H9 (cell line): ENCODE measurements at regions not wholly inside any gene's neighbourhood (a gene's known extent, or its start where the extent isn't known, plus 50 kb on each side); places are given as distances from the start of the nearest gene placed in this dataset.

Experiments used
- DNase-seq: peaks from one replicate; pipeline ENCODE4 v3.0.0-alpha.2; 2017
- H2AFZ ChIP-seq: one replicate; pipeline ENCODE4 v1.6.1; 2013; ENCODE audit warnings: mild to moderate bottlenecking, low read length, control low read depth, moderate library complexity
- H2AK5ac ChIP-seq: 2 replicates; pipeline ENCODE4 v1.6.1; 2013; ENCODE audit warnings: low read length, control low read depth, mixed read lengths; ENCODE audit not compliant: insufficient read length
- H2BK120ac ChIP-seq: one replicate; pipeline ENCODE4 v1.6.1; 2013; ENCODE audit warnings: low read depth, mild to moderate bottlenecking, low read length, control low read depth, inconsistent platforms; ENCODE audit not compliant: poor library complexity, severe bottlenecking
- H2BK12ac ChIP-seq: 2 replicates; pipeline ENCODE4 v1.6.1; 2013; ENCODE audit warnings: low read length, control low read depth, mixed read lengths, low read depth; ENCODE audit not compliant: insufficient read length
- H2BK15ac ChIP-seq: 2 replicates; pipeline ENCODE4 v1.6.1; 2013; ENCODE audit warnings: low read depth, low read length, control low read depth
- H2BK20ac ChIP-seq: one replicate; pipeline ENCODE4 v1.6.1; 2013; ENCODE audit warnings: low read depth, mild to moderate bottlenecking, low read length, control low read depth, inconsistent platforms; ENCODE audit not compliant: poor library complexity, severe bottlenecking
- H2BK5ac ChIP-seq: 2 replicates; pipeline ENCODE4 v1.6.1; 2013; ENCODE audit warnings: low read length, control low read depth, mixed read lengths; ENCODE audit not compliant: insufficient read length
- H3K14ac ChIP-seq: 2 replicates; pipeline ENCODE4 v1.6.1; 2013; ENCODE audit warnings: low read length, control low read depth; ENCODE audit not compliant: insufficient read depth
- H3K18ac ChIP-seq: 2 replicates; pipeline ENCODE4 v1.6.1; 2013; ENCODE audit warnings: low read depth, mild to moderate bottlenecking, mixed read lengths, low read length, control low read depth; ENCODE audit not compliant: insufficient read length
- H3K23ac ChIP-seq: 2 replicates; pipeline ENCODE4 v1.6.1; 2013; ENCODE audit warnings: low read length, control low read depth, mixed read lengths, low read depth; ENCODE audit not compliant: insufficient read length
- H3K23me2 ChIP-seq: 2 replicates; pipeline ENCODE4 v1.6.1; 2013; ENCODE audit warnings: low read depth, mild to moderate bottlenecking, mixed read lengths, low read length, control low read depth; ENCODE audit not compliant: insufficient read length, poor library complexity, severe bottlenecking
- H3K27ac ChIP-seq: 2 replicates; pipeline ENCODE4 v1.5.1; 2013; ENCODE audit warnings: low read length, control low read depth, mixed read lengths, low read depth; ENCODE audit not compliant: insufficient read length
- H3K27me3 ChIP-seq: 2 replicates; pipeline ENCODE4 v1.6.1; 2013; ENCODE audit warnings: low read length, control low read depth, inconsistent platforms; ENCODE audit not compliant: insufficient read depth
- H3K4ac ChIP-seq: 2 replicates; pipeline ENCODE4 v1.6.1; 2013; ENCODE audit warnings: low read depth, mild to moderate bottlenecking, control low read depth, inconsistent platforms, low read length, moderate library complexity
- H3K4me1 ChIP-seq: 2 replicates; pipeline ENCODE4 v1.6.1; 2013; ENCODE audit warnings: low read length, control low read depth, inconsistent platforms; ENCODE audit not compliant: insufficient read depth
- H3K4me2 ChIP-seq: 2 replicates; pipeline ENCODE4 v1.6.1; 2013; ENCODE audit warnings: low read length, control low read depth, mixed read lengths; ENCODE audit not compliant: insufficient read length, insufficient read depth
- H3K56ac ChIP-seq: 2 replicates; pipeline ENCODE4 v1.6.1; 2013; ENCODE audit warnings: low read depth, mild to moderate bottlenecking, mixed read lengths, low read length, control low read depth; ENCODE audit not compliant: insufficient read length
- H3K79me1 ChIP-seq: 2 replicates; pipeline ENCODE4 v1.6.1; 2013; ENCODE audit warnings: low read depth, mild to moderate bottlenecking, moderate library complexity, low read length, control low read depth, inconsistent platforms; ENCODE audit not compliant: insufficient read depth, poor library complexity, severe bottlenecking
- H3K79me2 ChIP-seq: 2 replicates; pipeline ENCODE4 v1.6.1; 2013; ENCODE audit warnings: low read length, control low read depth, inconsistent platforms; ENCODE audit not compliant: insufficient read depth
- H3K9ac ChIP-seq: 2 replicates; pipeline ENCODE4 v1.6.1; 2013; ENCODE audit warnings: low read length, control low read depth, mixed read lengths; ENCODE audit not compliant: insufficient read length; ENCODE audit errors: extremely low read depth
- H3K9me3 ChIP-seq: one replicate; pipeline ENCODE4 v1.6.1; 2013; ENCODE audit warnings: low read depth, low read length, inconsistent platforms; ENCODE audit not compliant: control insufficient read depth
- H3T11ph ChIP-seq: one replicate; pipeline ENCODE4 v1.6.1; 2013; ENCODE audit warnings: mild to moderate bottlenecking, low read length, control low read depth, inconsistent platforms
- H4K20me1 ChIP-seq: one replicate; pipeline ENCODE4 v1.6.1; 2013; ENCODE audit not compliant: control insufficient read depth, insufficient read length, insufficient read depth
- H4K5ac ChIP-seq: 2 replicates; pipeline ENCODE4 v1.6.1; 2013; ENCODE audit warnings: low read depth, mild to moderate bottlenecking, mixed read lengths, low read length, control low read depth; ENCODE audit not compliant: insufficient read length
- H4K8ac ChIP-seq: replicated peaks from 2 replicates; pipeline ENCODE4 v1.6.1; 2013; ENCODE audit warnings: low read length, control low read depth, mixed read lengths, low read depth; ENCODE audit not compliant: insufficient read length
- H4K91ac ChIP-seq: 2 replicates; pipeline ENCODE4 v1.6.1; 2013; ENCODE audit warnings: low read depth, mild to moderate bottlenecking, moderate library complexity, mixed read lengths, low read length, control low read depth; ENCODE audit not compliant: insufficient read length
- H3K27ac Mint-ChIP-seq, 3 experiments: 2 replicates in 2 of 3; 3 replicates in 1 of 3; pipeline ENCODE4 v1.8.0; 2020 to 2021; ENCODE audit warnings: mixed read lengths in 3 of 3, mild to moderate bottlenecking in 1 of 3, moderate library complexity in 1 of 3
- H3K27me3 Mint-ChIP-seq: 2 replicates; pipeline ENCODE4 v1.8.0; 2021; ENCODE audit warnings: low read depth, mild to moderate bottlenecking, moderate library complexity, mixed read lengths
- H3K36me3 Mint-ChIP-seq, 3 experiments: 2 replicates in 2 of 3; 3 replicates in 1 of 3; pipeline ENCODE4 v1.8.0; 2020 to 2021; ENCODE audit warnings: low read depth in 3 of 3, mixed read lengths in 3 of 3; ENCODE audit not compliant: insufficient read depth in 1 of 3
- H3K4me1 Mint-ChIP-seq, 2 experiments: 2 replicates each; pipeline ENCODE4 v1.8.0; 2020; ENCODE audit warnings: mixed read lengths in 2 of 2
- H3K4me3 Mint-ChIP-seq, 2 experiments: 2 replicates in 1 of 2; 3 replicates in 1 of 2; pipeline ENCODE4 v1.8.0; 2020 to 2021; ENCODE audit warnings: mild to moderate bottlenecking in 2 of 2, mixed read lengths in 2 of 2, moderate library complexity in 1 of 2
- H3K9me3 Mint-ChIP-seq, 2 experiments: 2 replicates in 1 of 2; 3 replicates in 1 of 2; pipeline ENCODE4 v1.8.0; 2020; ENCODE audit warnings: mild to moderate bottlenecking in 2 of 2, mixed read lengths in 2 of 2, moderate library complexity in 1 of 2
- WGBS: extraction: QIAGEN DNeasy Blood & Tissue Kit; methylation state at CpG from one replicate; pipeline ENCODE4 v1.1.7; 2013; ENCODE audit warnings: missing lambda C conversion rate, low lambda C conversion rate, mixed read lengths; ENCODE audit not compliant: insufficient read length; ENCODE audit errors: extremely low coverage; 5-methylcytosine and 5-hydroxymethylcytosine counted together
- TF ChIP-seq, protein P1 (sequence below): fragments of 200-600 bp; sonication (generic); conservative IDR thresholded peaks from 3 replicates; pipeline ENCODE4 v1.8.0; 2021; ENCODE audit warnings: antibody characterized with exemption, mild to moderate bottlenecking

DNA sequence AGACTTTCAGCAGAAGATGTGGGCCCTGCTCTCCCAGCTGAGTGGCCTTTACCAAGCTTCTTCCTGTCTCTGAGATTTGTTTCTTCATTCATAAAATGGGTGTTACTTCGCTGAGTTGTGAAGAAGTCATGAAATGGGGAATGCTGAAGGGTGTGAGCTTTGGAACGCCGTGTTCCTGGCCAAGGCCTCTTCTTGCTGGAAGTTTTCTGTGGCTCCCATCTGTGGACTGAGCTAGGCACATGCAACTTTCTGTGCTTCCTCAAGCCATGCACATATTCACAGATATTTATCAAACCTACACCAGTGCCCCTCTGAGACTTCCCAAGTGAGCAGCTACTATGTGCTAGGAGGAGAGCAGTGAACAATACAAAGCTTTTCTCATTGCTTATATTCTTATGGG, 106.3 kb upstream of the JUN start:
- Histone ChIP-seq H3K18ac (no peak overlapping the region), H3K4me1 (no peaks in the 10 kb centered on the region), H3K79me1 (no peaks in the 10 kb centered on the region), H2BK12ac (no peak overlapping the region), H2BK120ac (no peak overlapping the region), H4K20me1 (no peaks in the 10 kb centered on the region), H2BK5ac (no peak overlapping the region), H2BK15ac (no peak overlapping the region), H2AFZ (no peak overlapping the region), H4K5ac (no peak overlapping the region), H4K91ac (no peak overlapping the region), H3K9me3 (no peaks in the 10 kb centered on the region), H3T11ph (no peak overlapping the region), H3K79me2 (no peaks in the 10 kb centered on the region), H3K14ac (no peak overlapping the region), H2AK5ac (no peak overlapping the region), H3K23me2 (no peaks in the 10 kb centered on the region), H2BK20ac (no peak overlapping the region), H3K27me3 (no peaks in the 10 kb centered on the region), H3K56ac (no peak overlapping the region), H3K23ac (no peak overlapping the region), H3K4me2 (no peak overlapping the region), H4K8ac (no peak overlapping the region), H3K4ac (no peak overlapping the region), H3K27ac (no peak overlapping the region), H3K9ac (no peak overlapping the region)
- WGBS = no CpG with 5 or more reads among the region's 3 CpGs
- Mint-ChIP-seq H3K4me3 (no peak overlapping the region), H3K9me3 (no peaks in the 10 kb centered on the region), H3K36me3 (no peaks in the 10 kb centered on the region; a peak in 1 of 7 replicates), H3K27me3 (peaks cover 19% of the 10 kb centered on the region), H3K4me1 (no peaks in the 10 kb centered on the region), H3K27ac (no peak overlapping the region)
- TF ChIP-seq, protein P1, sequence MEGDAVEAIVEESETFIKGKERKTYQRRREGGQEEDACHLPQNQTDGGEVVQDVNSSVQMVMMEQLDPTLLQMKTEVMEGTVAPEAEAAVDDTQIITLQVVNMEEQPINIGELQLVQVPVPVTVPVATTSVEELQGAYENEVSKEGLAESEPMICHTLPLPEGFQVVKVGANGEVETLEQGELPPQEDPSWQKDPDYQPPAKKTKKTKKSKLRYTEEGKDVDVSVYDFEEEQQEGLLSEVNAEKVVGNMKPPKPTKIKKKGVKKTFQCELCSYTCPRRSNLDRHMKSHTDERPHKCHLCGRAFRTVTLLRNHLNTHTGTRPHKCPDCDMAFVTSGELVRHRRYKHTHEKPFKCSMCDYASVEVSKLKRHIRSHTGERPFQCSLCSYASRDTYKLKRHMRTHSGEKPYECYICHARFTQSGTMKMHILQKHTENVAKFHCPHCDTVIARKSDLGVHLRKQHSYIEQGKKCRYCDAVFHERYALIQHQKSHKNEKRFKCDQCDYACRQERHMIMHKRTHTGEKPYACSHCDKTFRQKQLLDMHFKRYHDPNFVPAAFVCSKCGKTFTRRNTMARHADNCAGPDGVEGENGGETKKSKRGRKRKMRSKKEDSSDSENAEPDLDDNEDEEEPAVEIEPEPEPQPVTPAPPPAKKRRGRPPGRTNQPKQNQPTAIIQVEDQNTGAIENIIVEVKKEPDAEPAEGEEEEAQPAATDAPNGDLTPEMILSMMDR = no peak
- no peak for DNase-seq
